ENCODE measurements at regions not wholly inside any gene's neighbourhood (a gene's known extent, or its start where the extent isn't known, plus 50 kb on each side); places are given as distances from the start of the nearest gene placed in this dataset.

- TF ChIP-seq CTCF (optimal IDR thresholded peaks at IDR 0.05 in 1 of 3, IDR thresholded peaks at IDR 0.05 in 1 of 3, conservative IDR thresholded peaks at IDR 0.05 in 1 of 3; ENCODE audit: extremely low read depth in 1 of 3, insufficient read depth in 2 of 3, low read length in 3 of 3) (no peak), EZH2 (IDR thresholded peaks at IDR 0.05; ENCODE audit: low read length) (no peak)
Measured at GRCh38 chr2:51289045-51289444, 257.1 kb upstream of the NRXN1 start.
